Fibroblast of pulmonary artery (primary cell): ENCODE measurements at regions not wholly inside any gene's neighbourhood (a gene's known extent, or its start where the extent isn't known, plus 50 kb on each side); places are given as distances from the start of the nearest gene placed in this dataset.

Source experiments
- DNase-seq: peaks from one replicate; pipeline ENCODE4 v3.0.0-alpha.2; 2010; ENCODE audit warnings: low read depth
- H3K4me3 ChIP-seq: replicated peaks from 2 replicates; pipeline ENCODE4 v1.5.1; 2011; ENCODE audit warnings: low read depth, mild to moderate bottlenecking, control low read depth, low read length, moderate library complexity
- CTCF ChIP-seq: IDR thresholded peaks from 2 replicates; pipeline ENCODE4 v1.5.1; 2011; ENCODE audit warnings: mild to moderate bottlenecking, control low read depth, low read length, inconsistent platforms; ENCODE audit errors: missing control alignments

DNA sequence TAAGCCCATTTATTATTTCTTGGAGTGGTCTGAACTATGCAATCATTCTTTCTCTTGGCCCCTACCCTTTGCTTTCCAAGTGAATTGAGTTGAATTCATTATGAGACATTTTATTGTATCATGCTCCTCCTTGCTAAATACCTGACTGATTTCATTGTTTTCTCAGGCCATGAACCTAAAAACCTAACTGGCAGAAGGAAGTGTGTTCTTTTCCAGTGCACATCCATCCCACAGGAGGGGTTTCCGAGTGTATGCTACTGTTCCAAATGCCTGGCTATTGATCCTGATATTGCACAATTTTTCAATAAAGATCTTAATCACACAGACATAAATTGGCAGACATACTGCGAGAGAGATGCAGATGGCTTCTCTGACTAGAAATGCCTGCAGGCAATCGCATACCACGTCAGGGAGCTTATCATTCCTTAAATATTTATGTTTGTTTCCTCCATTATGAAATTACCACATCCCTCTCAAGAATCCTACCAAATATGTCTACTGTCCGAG is 162.2 kb upstream of the EGLN3 start:
- H3K4me3 ChIP-seq = no peak overlapping the region
- peak; percentile 25 for DNase-seq
- TF ChIP-seq CTCF = no peak

DNA sequence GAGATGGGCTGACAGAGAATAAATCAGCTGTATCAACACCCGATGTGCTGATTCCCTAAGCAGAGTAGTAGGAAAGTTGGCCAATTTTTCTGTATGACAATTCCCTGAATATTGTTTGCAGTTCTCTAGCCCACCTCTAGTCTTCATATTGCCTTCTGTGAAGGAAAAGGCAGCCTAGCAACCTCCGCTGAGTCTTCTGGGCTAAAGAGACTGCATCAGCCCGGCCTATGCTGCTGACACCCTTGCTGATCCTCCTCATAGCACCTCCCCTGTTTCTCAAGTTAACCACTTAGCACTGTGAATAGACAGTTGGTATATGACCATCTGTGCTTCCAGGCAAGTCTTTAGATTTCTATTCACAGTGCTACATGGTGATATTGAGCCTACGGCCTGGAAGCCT is 161.1 kb upstream of the EGLN3 start:
- no peak for DNase-seq
- H3K4me3 ChIP-seq = no peak overlapping the region
- no peak for TF ChIP-seq CTCF

GRCh38 chr14:34111505-34111904 is 160.6 kb upstream of the EGLN3 start:
- H3K4me3 ChIP-seq = no peak overlapping the region
- no peak for TF ChIP-seq CTCF
- no peak for DNase-seq

GRCh38 chr14:34110531-34110930 is 159.7 kb upstream of the EGLN3 start:
- no peak for DNase-seq
- H3K4me3 ChIP-seq = no peak overlapping the region
- TF ChIP-seq CTCF = no peak

GRCh38 chr14:34107441-34107840 is 156.6 kb upstream of the EGLN3 start:
- no peak for DNase-seq
- no peak overlapping the region for H3K4me3 ChIP-seq
- no peak for TF ChIP-seq CTCF

- no peak for TF ChIP-seq CTCF
- DNase-seq = no peak
- no peak overlapping the region for H3K4me3 ChIP-seq
Measured at GRCh38 chr14:34106310-34106709, 155.4 kb upstream of the EGLN3 start.
